ENCODE measurements at regions not wholly inside any gene's neighbourhood (a gene's known extent, or its start where the extent isn't known, plus 50 kb on each side); places are given as distances from the start of the nearest gene placed in this dataset.

DNA sequence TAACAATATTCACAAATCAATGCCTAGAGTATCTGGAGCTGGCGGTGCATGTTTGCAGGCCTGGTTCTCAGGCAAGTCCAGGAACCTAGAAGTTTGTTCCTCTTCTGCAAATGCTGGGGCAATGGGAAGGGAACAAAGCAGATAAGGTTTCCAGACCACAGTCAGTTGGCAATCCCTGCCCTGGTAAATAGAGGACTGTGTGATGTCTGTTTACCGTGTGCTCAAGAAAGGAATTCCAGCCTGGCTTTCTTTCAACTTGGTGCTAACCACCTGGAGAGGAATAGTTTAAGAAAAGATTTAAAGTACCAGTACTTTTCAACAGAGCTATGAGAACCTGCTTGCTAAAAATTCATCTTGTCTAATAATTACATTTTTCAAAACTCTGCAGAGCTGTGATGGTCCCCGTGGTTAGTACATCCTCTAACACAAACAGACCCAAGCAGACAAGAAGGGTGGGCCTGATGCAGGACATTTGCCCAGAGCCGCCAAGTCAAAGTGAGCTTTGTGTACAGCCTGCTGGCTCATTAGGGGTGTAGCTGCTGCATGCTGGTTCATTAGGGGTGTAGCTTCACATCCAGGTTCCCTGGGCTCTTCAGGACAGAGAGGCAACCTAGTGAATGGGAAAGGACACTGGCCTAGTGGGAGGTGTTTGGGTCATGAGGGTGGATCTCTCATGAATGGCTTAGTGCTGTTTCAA, 220.5 kb downstream of the SQOR start (continued):
- TF ChIP-seq, protein P1, sequence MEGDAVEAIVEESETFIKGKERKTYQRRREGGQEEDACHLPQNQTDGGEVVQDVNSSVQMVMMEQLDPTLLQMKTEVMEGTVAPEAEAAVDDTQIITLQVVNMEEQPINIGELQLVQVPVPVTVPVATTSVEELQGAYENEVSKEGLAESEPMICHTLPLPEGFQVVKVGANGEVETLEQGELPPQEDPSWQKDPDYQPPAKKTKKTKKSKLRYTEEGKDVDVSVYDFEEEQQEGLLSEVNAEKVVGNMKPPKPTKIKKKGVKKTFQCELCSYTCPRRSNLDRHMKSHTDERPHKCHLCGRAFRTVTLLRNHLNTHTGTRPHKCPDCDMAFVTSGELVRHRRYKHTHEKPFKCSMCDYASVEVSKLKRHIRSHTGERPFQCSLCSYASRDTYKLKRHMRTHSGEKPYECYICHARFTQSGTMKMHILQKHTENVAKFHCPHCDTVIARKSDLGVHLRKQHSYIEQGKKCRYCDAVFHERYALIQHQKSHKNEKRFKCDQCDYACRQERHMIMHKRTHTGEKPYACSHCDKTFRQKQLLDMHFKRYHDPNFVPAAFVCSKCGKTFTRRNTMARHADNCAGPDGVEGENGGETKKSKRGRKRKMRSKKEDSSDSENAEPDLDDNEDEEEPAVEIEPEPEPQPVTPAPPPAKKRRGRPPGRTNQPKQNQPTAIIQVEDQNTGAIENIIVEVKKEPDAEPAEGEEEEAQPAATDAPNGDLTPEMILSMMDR (IDR thresholded peaks at IDR 0.05; ENCODE audit: low read depth, low read length, missing input control), result no peak
- TF ChIP-seq NR2F2 (IDR thresholded peaks at IDR 0.05), result no peak
- TF ChIP-seq, protein P2, sequence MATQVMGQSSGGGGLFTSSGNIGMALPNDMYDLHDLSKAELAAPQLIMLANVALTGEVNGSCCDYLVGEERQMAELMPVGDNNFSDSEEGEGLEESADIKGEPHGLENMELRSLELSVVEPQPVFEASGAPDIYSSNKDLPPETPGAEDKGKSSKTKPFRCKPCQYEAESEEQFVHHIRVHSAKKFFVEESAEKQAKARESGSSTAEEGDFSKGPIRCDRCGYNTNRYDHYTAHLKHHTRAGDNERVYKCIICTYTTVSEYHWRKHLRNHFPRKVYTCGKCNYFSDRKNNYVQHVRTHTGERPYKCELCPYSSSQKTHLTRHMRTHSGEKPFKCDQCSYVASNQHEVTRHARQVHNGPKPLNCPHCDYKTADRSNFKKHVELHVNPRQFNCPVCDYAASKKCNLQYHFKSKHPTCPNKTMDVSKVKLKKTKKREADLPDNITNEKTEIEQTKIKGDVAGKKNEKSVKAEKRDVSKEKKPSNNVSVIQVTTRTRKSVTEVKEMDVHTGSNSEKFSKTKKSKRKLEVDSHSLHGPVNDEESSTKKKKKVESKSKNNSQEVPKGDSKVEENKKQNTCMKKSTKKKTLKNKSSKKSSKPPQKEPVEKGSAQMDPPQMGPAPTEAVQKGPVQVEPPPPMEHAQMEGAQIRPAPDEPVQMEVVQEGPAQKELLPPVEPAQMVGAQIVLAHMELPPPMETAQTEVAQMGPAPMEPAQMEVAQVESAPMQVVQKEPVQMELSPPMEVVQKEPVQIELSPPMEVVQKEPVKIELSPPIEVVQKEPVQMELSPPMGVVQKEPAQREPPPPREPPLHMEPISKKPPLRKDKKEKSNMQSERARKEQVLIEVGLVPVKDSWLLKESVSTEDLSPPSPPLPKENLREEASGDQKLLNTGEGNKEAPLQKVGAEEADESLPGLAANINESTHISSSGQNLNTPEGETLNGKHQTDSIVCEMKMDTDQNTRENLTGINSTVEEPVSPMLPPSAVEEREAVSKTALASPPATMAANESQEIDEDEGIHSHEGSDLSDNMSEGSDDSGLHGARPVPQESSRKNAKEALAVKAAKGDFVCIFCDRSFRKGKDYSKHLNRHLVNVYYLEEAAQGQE (IDR thresholded peaks at IDR 0.05), result no peak
- no peak for TF ChIP-seq JUND (IDR thresholded peaks at IDR 0.05)

DNA sequence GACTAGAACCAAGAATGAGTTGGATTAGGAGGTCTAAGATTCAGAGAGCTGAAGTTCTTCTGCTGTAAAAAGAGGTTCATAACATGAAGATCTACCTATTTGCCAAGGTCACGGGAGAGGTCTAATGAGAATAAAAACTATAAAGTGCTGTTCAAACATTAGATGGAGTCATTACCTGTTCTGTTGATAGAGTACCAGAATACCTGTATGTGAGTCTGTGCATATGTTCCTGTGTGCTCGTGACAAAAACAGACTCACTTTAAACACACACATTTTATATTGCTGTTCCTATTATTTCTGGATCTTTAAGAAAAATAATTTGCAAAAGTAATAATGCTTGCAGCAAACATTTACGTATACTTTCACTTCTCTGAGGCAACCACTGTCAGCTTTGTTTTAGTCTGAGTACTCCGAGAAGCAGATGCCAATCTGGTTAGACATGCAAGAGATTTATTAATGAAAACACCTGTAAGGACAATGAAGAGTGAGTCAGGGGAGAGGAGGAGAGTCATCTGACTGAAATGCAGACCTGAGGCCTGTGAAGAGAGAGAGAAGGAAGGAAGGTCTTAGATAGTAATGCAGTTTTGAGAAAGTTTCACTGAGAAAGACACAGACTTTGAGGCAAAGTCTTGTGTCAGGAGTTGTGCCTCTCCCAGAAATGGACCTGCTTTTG, 221.2 kb downstream of the SQOR start:
- WGBS, result 84% methylated on average over 4 of the region's 4 CpGs
- Histone ChIP-seq H3K27me3 (ENCODE audit: control insufficient read depth in 4 of 4, insufficient read depth in 4 of 4, low read length in 3 of 4) (no peaks in the 10 kb centered on the region), H3K27ac (ENCODE audit: low read depth in 1 of 2, low read length in 2 of 2) (no peak overlapping the region), H3K4me1 (ENCODE audit: control insufficient read depth in 4 of 4, insufficient read depth in 4 of 4, low read length in 3 of 4) (no peaks in the 10 kb centered on the region), H3K4me3 (ENCODE audit: low read depth in 1 of 3, low read length in 3 of 3) (no peak overlapping the region), H3K9ac (ENCODE audit: low read depth in 1 of 2, low read length in 2 of 2) (no peak overlapping the region), H3K9me3 (ENCODE audit: control insufficient read depth in 4 of 4, low read length in 3 of 4) (no peaks in the 10 kb centered on the region), H3K36me3 (ENCODE audit: control insufficient read depth in 4 of 4, insufficient read depth in 3 of 4, low read depth in 1 of 4, low read length in 3 of 4) (no peaks in the 10 kb centered on the region)
- DNase-seq (ENCODE audit: low spot score), result no peak
- TF ChIP-seq, protein P3, sequence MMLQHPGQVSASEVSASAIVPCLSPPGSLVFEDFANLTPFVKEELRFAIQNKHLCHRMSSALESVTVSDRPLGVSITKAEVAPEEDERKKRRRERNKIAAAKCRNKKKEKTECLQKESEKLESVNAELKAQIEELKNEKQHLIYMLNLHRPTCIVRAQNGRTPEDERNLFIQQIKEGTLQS (IDR thresholded peaks at IDR 0.05), result no peak
- TF ChIP-seq SP1 (IDR thresholded peaks at IDR 0.05) (no peak), RAD21 (IDR thresholded peaks at IDR 0.05) (no peak), JUND (IDR thresholded peaks at IDR 0.05) (no peak)
- TF ChIP-seq, protein P4, sequence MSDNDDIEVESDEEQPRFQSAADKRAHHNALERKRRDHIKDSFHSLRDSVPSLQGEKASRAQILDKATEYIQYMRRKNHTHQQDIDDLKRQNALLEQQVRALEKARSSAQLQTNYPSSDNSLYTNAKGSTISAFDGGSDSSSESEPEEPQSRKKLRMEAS (IDR thresholded peaks at IDR 0.05), result no peak

DNA sequence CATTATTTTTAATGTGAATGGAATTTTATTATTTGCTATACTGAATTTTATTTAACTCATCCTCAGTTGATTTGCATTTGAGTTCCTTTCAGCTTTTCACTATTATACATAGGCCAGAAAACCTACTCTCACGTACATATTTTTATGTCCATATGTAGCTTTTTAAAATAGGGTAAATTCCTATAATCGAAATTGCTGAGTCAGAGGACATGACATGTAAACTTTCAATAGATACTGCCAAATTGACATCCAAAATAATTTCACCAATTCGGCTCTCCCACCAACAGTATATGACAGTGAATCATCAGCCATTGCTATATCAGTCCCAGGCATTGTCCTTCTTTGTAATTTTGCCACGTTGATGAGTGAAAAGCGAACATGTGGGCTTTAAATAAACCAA, 222.5 kb downstream of the SQOR start:
- no peaks in the 10 kb centered on the region for H3K9me3 ChIP-seq (ENCODE audit: control insufficient read depth in 4 of 4, low read length in 3 of 4)
- WGBS, result 85% methylated on average over 5 of the region's 5 CpGs
- H3K27me3 ChIP-seq (ENCODE audit: control insufficient read depth in 4 of 4, insufficient read depth in 4 of 4, low read length in 3 of 4), result no peaks in the 10 kb centered on the region
- H3K9ac ChIP-seq (ENCODE audit: low read depth in 1 of 2, low read length in 2 of 2), result no peak overlapping the region
- H3K36me3 ChIP-seq (ENCODE audit: control insufficient read depth in 4 of 4, insufficient read depth in 3 of 4, low read depth in 1 of 4, low read length in 3 of 4), result no peaks in the 10 kb centered on the region
- no peak for DNase-seq (ENCODE audit: low spot score)
- no peak overlapping the region for H3K4me3 ChIP-seq (ENCODE audit: low read depth in 1 of 3, low read length in 3 of 3)
- no peaks in the 10 kb centered on the region for H3K4me1 ChIP-seq (ENCODE audit: control insufficient read depth in 4 of 4, insufficient read depth in 4 of 4, low read length in 3 of 4)
- no peak overlapping the region for H3K27ac ChIP-seq (ENCODE audit: low read depth in 1 of 2, low read length in 2 of 2)
- TF ChIP-seq, protein P3 (IDR thresholded peaks at IDR 0.05), result no peak
- TF ChIP-seq HNF4A (conservative IDR thresholded peaks at IDR 0.05) (no peak), TAF1 (conservative IDR thresholded peaks at IDR 0.05) (no peak), RAD21 (IDR thresholded peaks at IDR 0.05) (no peak), NR2F2 (IDR thresholded peaks at IDR 0.05) (no peak), GABPA (IDR thresholded peaks at IDR 0.05 in 1 of 2, conservative IDR thresholded peaks at IDR 0.05 in 1 of 2) (no peak), YY1 (IDR thresholded peaks at IDR 0.05) (no peak), RXRA (IDR thresholded peaks at IDR 0.05) (no peak), JUND (IDR thresholded peaks at IDR 0.05) (no peak)
- TF ChIP-seq, protein P5, sequence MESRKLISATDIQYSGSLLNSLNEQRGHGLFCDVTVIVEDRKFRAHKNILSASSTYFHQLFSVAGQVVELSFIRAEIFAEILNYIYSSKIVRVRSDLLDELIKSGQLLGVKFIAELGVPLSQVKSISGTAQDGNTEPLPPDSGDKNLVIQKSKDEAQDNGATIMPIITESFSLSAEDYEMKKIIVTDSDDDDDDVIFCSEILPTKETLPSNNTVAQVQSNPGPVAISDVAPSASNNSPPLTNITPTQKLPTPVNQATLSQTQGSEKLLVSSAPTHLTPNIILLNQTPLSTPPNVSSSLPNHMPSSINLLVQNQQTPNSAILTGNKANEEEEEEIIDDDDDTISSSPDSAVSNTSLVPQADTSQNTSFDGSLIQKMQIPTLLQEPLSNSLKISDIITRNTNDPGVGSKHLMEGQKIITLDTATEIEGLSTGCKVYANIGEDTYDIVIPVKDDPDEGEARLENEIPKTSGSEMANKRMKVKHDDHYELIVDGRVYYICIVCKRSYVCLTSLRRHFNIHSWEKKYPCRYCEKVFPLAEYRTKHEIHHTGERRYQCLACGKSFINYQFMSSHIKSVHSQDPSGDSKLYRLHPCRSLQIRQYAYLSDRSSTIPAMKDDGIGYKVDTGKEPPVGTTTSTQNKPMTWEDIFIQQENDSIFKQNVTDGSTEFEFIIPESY (IDR thresholded peaks at IDR 0.05), result no peak
- TF ChIP-seq, protein P4 (IDR thresholded peaks at IDR 0.05), result no peak
- TF ChIP-seq, protein P2 (IDR thresholded peaks at IDR 0.05), result no peak
